HL-60/S4 treated with phorbol 12-myristate 13-acetate at 8.2 ng/mL for 4 days and 3 days (cell line): ENCODE measurements at regions not wholly inside any gene's neighbourhood (a gene's known extent, or its start where the extent isn't known, plus 50 kb on each side); places are given as distances from the start of the nearest gene placed in this dataset.
"Not testable (repeated sequence)": the region's sequence is repeated elsewhere in the genome, so short reads cannot be mapped to it uniquely, and the experiment has no call there.

Source experiments
- in situ Hi-C: fragments of 300-500 bp; cut with MboI; formaldehyde crosslinking; loops from 2 replicates; pipeline ENCODE4 v1.15.0; 2022; ENCODE audit warnings: low sequenced_read_pairs

DNA sequence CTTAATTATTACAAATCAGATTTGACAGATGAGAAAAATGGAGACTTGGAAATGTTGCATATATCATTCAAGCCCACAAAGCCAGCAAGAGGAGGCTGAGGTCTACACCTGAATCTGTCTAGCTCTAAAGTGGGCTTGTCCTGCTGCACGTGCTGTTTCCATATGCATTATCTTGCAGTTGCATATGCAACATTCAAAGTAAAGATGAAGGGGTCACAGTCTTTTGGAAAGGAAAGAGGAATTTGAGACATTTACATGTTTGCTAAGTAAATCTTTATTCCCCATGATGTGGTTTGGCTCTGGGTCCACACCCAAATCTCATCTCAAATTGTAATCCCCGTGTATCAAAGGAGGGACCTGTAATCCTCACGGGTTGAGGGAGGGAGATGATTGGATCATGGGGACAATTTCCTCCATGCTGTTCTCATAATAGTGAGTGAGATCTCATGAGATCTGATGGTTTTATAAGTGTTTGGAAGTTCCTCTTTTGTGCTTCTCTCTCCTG, 98.3 kb downstream of the BACH1 start:
- in situ Hi-C loops = no loop called here

DNA sequence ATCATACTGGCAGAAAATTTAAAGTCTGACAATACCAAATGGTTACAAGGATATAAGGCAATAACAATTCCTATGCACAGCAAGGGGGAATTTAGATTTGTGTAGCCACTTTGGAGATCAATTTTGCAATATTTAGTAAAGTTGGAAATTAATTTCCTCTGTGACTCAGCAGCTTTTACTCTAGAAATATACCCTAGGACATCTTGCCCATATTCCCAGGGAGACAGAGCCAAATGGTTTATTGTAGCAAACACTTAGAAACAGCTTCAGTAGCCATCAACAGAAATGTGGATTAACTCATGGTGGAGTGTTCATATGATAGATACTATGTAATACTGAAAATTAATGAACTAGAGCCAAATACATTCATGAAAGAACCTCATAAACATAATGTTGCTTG, 104.6 kb downstream of the BACH1 start:
- in situ Hi-C loops = no loop called here

DNA sequence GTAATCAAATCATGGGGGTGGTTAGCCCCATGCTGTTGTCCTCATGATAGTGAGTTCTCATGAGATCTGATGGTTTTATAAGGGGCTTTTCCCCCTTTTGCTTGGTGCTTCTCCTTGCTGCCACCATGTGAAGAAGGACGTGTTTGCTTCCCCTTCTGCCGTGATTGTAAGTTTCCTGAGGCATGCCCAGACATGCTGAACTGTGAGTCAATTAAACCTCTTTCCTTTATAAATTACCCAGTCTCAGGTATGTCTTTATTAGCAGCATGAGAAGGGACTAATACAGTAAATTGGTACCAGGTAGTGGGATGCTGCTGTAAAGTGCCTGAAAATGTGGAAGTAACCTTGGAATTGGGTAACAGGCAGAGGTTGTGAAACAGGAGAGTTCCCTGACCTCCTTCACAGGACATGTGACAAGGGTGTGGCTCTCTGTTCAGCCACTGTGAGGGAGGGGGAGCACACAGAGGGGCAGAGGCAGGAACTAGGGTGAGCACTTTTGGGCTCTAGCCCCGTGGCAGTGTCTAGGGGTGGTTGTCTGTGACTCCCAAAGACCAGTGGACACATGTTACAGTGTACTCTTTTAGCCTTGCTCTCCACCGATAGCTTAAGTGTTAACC, 105.3 kb downstream of the BACH1 start:
- in situ Hi-C loops = no loop called here

DNA sequence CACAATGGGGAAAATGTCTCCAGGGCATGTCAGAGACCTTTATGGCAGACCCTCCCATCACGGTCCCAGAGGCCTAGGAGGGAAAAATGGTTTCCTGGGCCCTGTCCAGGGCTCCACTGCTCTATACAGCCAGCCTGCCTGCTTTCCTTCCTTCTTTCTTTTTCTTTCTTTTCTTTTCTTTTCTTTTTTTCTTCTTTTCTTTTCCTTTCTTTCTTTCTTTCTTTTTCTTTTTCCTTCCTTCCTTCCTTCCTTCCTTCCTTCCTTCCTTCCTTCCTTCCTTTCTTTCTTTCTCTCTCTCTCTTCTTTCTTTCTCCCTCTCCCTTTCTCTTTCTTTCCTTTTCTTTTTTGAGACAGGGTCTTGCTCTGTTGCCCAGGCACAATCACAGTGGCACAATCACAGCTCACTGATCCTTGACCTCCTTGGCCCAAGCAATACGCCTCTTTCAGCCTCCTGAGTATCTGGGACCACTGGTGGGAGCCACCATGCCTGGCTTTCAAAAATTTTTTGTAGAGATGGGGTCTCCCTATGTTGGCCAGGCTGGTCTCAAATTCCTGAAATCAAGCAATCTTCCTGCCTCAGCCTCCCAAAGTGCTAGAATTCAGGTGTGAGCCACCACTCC, 106.9 kb downstream of the BACH1 start:
- in situ Hi-C loops = no loop called here

DNA sequence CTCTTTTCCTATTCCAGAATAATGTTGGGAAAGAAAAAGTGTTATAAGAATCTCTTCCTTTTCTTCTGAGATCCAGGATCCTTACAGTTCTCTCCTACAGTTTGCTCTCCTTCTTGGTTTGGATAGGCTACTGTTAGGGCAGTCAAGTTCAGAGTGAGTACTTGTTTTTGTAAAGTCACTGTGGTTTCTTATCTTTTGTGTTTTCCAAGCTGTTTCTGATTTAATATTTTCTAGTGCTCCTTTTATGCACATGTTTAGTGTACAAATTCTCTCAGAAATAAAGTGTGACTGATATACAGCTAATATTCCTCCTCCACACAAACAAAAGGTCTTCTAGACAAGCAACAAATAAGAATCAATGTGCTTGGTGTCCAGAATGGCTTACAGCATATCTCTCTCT, 107.7 kb downstream of the BACH1 start:
- in situ Hi-C loops = no loop called here

DNA sequence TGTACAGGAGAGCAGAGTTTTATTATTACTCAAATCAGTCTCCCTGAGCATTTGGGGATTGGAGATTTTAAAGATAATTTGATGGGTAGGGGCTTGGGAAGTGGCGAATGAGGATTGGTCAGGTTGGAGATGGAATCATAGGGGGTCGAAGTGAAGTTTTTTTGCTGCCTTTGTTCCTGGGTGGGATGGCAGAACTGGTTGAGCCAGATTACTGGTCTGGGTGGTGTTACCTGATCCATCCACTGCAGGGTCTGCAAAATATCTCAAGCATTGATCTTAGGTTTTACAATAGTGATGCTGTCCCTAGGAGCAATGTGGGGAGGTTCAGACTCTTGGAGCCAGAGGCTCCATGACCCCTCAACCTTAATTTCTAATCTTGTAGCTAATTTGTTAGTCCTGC, 108.8 kb downstream of the BACH1 start:
- in situ Hi-C loops = no loop called here

DNA sequence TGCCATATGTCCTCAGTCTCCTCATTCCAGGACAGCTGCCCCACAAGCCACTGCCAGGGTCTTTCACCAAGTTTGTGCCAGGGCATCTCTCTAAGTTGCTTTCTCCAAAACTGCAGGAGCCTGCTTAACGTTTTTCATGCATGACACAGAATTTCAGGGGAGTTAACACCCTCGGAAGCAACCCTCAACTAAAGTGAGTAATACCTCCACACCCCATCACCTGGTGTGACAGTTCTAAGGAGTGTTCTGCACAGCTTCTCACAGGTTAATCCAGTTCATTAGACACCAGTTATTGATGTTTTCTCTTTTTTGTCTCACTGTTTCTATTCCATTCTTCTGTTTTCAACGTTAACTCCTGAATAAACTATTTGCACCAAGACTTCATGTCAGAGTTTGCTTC, 115.0 kb downstream of the BACH1 start:
- in situ Hi-C loops = no loop called here

DNA sequence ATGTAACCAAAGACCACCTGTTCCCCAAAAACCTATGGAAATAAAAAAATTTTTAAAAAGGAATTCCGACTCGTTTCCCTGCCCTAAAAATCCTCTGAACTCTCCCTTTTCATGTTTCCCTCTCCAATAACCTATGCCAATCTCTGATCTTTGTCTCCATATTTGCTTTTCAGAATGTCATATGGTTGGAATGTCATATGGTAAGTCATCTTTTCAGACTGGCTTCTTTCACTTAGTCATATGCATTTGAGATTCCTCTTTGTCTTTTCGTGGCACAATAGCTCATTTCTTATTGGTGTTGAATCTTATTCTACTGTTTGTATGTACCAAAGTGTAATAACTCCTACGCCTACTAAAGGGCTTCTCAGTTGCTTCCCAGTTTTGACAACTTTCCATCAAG, 117.5 kb downstream of the BACH1 start:
- in situ Hi-C loops = no loop called here

DNA sequence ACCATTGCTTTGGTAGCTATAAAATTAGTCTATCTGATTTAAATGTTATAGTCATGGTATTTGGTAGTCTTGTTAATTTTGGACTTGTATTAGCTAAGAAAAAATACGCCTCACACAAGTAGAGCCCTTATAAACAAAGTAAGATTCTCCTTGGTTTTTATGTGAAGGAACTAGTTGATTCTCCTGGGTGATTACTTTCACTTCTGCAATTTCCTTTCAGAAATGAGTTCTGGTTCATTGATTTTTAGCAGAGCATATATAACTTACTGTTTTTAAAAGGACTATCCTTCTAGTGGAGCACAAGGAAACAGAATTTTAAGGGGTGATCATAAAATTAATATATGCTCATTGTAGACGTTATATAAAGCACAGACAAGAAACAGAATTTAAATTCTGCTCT, 120.1 kb downstream of the BACH1 start:
- in situ Hi-C loops = no loop called here

DNA sequence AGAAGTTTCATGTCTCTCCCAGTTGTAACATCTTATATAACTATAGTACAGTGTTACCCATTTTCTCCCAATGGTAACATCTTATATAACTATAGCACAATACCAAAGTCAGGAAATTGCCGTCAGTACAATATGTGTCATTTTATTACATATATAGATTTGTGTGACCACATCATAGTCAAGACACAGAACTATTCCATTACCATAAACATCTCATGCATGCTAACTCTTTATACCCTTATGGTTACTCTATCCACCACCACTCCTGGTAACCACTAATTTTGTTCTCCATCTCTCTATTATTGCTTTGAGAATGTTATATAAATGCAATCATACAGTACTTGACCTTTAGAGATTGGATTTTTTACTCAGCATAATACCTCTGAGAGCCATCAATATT, 120.7 kb downstream of the BACH1 start:
- in situ Hi-C loops = no loop called here

DNA sequence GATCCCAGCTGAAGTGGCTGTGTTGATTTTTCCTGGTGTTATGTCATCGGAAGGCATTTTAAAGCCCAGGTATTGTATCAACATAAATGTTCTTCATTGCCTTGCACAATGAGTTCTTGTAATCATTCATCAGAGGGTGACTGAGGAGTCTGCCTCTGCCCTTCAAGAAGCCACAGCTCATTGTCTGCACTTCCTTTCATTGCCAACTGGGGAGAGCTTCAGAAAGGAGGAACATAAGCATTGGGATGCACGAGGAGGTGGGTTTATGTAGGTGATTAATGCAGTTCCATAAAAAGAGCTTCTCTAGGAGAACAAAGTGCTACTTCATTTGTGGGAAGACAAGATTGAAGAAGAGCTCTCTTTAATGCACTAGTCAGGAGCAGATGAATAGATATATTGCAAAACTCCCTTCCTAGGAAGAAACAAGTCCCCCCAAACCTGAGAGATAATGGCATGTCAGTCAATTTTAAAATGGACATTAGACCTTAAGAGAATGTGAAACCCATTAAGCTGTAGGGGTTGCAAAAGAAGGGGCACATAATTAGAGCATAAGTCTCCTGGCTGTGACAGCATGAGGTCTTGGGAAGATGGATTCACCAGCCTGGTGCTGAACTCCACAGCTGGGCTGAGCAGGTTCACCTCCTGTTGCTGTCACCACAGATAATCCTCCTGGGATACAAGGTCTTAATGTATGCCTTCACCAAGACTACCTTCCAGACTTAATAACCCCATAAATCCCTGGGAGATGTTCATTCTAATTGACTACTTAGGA, 124.6 kb downstream of the BACH1 start:
- in situ Hi-C loops = no loop called here

DNA sequence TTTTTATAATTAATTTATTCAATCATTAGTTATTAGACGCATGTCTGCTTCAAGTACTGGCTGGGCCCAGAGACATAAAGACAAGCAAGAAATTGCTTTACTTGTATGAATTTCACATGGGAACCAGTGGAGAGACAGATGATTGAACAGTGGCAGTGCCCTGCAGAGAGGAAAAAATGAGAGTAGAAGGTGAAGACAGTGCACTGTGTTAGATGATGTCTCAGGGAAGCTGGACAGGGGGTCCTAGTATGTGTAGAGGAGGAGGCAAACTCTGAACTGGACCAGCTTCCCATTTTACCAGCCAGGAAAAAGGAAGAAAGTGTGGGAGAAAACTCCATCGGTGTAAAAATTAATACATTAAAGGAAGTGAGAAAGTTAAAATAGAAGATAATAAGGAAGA, 126.0 kb downstream of the BACH1 start:
- in situ Hi-C loops = no loop called here

DNA sequence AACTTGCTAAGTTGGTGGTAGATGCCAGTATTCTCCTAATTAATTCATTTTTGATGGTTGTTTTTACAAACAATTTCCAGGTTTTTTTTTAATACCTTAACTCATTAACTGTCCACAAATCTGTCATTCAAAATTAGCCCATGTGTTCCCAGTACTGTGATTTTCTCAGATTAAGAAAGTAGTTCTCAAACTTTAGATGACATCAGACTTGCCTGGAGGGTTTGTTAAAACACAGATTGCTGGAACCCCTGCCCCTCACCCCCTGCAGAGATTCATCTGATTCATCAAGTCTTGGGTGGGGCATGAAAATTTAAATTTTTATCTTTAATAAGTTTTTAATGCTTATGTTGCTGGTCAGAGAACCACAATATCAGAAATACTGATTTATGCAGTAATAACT, 130.5 kb downstream of the BACH1 start:
- in situ Hi-C loops = no loop called here

DNA sequence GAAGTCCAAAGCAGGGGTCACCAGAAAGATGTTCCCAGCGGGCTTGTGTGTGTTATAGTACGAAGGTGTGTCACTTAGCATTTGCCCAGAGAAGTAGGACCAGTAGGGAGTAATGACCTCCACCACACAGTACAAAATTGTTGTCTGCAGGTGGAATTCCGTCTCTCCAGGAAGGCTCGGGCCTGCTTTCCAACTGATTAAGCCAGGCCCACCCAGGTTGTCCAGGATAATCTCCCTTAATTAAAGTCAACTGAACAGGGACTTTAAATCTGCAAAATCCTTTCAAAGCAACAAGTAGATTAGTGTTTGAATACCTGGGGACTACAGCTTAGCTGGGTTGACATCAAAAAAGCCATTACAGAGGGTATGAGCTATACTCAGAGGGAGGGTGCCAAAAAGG, 131.3 kb downstream of the BACH1 start:
- in situ Hi-C loops = no loop called here

DNA sequence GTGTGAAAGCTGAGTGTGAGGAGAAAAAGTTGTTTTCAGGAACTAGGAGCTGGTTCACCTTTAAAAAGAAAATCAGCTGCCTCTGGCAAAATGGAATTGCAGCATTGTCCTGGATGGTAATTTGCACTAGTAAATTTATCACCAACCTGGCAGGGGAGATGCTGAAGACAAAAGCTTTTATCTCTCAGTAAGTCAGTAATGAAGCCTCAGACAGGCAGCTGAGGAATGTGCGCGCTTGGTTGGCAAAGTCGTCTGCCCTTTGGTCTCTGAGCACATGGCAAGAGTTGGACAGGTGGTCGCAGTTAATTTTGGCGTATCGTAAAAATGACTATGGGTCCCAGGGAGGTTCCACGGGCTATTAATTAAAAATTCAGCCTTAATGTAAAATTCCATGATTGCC, 131.9 kb downstream of the BACH1 start:
- in situ Hi-C loops = no loop called here

DNA sequence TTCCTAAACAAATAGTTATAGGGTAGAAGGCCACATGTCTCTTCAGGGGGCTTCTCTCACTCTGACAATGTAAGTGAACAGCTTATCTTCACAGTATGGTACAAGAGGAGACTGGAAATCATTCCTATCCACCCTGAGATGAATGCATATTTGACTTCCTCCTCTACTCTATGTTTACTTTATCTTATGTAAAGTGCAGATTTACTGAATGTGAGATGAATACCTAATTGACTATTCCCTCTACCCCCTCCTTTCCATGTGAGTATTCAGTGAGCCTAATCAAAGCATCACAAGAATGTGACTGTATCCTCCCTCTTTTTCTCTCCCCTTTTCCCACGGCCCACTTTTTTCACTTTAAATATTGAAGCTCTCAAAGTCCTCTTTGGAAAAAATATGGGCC, 132.5 kb downstream of the BACH1 start:
- in situ Hi-C loops = no loop called here

DNA sequence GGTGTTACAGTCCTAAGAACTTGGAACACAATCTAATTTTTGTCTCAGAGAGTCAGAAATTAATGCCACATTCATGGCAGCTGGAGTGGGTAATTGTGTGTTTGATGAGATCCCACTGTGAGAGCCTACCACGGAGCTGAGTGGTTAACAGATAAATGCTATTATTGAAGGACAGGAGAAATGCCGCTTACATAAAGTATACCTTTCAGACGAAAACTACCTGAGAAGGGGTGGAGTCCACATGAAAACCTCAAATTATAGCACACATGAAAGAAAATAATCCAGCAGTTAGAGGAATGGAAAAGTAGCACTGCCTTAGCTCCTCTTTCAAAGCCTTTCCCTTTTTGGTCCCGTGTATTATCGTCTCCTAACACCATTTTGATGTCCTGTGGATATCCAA, 133.0 kb downstream of the BACH1 start:
- in situ Hi-C loops = no loop called here

DNA sequence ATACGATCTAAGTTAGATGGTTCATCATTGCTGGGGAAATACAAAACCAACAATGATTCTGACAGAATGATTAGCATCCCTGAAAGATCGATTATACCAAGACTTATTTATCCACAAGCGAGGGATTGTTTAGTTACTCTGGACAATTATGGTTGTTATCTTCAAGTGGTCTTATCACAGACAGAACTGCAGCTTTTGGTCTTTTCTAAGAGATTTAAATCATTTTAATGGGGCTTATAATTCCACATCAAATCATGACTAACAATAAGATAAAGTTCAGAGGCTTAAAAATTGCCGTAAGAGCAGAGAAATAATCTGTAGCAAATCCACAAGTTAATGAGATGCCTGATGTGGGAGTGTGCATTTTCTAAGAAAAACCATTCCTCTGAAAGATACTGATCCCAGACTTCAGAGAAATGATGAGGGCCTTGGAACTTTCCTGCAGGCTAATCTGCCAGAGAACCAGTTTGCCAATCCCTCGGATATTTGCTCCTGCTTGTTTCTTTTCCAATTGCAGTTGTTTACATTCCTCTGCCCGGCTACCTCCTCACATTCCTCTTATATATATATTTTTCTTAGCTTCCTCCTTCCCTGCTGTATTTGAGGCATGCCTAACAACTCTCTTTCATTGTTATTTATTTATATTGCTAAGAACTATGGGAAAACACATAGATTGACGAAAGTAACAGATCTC, 134.8 kb downstream of the BACH1 start:
- in situ Hi-C loops = no loop called here

DNA sequence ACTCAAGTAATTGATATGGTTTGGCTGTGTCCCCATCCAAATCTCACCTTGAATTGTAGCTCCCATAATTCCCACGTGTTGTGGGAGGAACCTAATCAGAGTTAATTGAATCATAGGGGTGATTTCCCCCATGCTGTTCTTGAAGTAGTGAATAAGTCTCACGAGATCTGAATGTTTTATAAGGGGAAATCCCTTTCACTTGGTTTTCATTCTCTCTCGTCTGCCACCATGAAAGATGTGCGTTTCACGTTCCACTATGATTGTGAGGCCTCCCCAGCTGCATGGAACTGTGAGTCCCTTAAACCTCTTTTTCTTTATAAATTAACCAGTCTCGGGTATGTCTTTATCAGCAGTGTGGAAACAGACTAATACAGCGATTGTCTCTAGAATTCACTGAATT, 135.4 kb downstream of the BACH1 start:
- in situ Hi-C loops = no loop called here

DNA sequence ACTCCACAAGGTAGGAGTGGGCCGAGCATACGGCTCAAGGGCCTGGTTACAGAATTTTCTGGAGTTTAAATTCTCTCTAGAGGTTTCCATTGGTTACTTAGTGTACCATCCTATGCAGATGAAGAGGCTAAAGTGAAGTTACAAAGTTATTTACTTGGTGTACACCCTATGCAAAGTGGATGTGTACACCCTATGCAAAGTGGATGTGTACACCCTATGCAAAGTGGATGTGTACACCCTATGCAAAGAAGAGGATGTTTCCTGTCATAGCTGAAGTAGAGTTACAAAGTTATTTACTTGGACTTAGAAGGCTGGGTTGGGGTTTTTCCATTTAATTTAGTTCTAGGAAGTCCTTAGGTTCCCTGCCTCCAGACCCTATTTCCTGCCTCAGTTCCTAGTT, 136.3 kb downstream of the BACH1 start:
- in situ Hi-C loops = not testable (repeated sequence)

DNA sequence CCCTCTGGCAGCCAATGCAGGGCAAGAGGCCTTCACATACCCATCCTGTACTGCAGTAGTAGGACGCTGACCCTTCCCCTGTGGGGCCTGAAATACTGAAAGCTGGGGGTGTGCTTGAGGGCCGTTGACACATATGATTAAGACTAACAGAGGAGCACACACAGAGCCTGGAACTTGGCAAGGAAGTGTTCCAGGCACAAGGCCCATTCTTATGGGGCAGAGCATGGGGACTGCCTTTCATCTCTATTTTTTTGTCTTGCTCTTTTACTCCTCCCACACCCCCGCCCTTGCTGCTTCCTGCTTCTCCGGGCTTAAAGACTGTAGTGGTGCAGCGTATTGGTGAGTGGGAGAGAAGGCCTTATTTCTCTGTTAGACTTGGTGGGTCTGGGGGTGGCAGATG, 137.4 kb downstream of the BACH1 start:
- in situ Hi-C loops = no loop called here

DNA sequence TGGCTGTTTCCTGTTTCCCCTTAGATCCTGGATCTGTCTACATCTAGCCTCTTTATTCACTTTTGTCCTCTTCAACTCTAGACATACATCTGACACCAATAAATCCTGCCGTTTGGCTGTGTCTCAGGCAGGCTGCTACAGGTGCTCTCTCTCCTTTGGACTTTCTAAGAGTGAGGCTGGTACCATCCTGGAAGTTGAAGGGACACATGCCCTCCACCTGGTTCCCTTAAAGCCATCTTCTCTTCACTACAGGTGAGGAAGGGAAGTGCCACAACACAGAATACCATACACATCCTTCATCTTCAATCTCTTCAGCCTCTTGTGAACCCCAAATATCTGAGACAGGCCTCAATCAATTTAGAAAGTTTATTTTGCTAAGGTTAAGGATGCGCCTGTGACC, 137.9 kb downstream of the BACH1 start:
- in situ Hi-C loops = no loop called here
